Upper lobe of left lung (tissue), 6 donors: ENCODE measurements at regions not wholly inside any gene's neighbourhood (a gene's known extent, or its start where the extent isn't known, plus 50 kb on each side); places are given as distances from the start of the nearest gene placed in this dataset.
A peak's percentile ranks its signal among the peaks of the same experiment; 100 is the strongest.

Experiments used
- ATAC-seq, 2 donors: fragments of 200-7000 bp; cut with Tn5 transposase; one replicate each; pipeline ENCODE4 v1.9.1; 2022; ENCODE audit warnings: mild to moderate bottlenecking in 2 of 2, moderate library complexity in 2 of 2; ENCODE audit not compliant: low FRiP score in 2 of 2
- DNase-seq, 2 donors: peaks; one replicate each; pipeline ENCODE4 v3.0.0-alpha.2; 2019 to 2020
- H3K27ac ChIP-seq, 4 donors: fragments of 200-600 bp; sonication (generic); one replicate each; pipeline ENCODE4 v1.5.1; 2016 to 2019
- H3K27me3 ChIP-seq, 4 donors: fragments of 200-600 bp; sonication (generic); one replicate each; pipeline ENCODE4 v1.5.1; 2017 to 2019
- H3K36me3 ChIP-seq, 4 donors: fragments of 200-600 bp; sonication (generic); one replicate each; pipeline ENCODE4 v1.5.1; 2016 to 2019
- H3K4me1 ChIP-seq, 4 donors: fragments of 200-600 bp; sonication (generic); one replicate each; pipeline ENCODE4 v1.5.1; 2018 to 2019
- H3K4me3 ChIP-seq, 4 donors: fragments of 200-600 bp; sonication (generic); one replicate each; pipeline ENCODE4 v1.5.1; 2017 to 2019; ENCODE audit warnings: mild to moderate bottlenecking in 2 of 4, moderate library complexity in 1 of 4
- H3K9me3 ChIP-seq, 4 donors: fragments of 200-600 bp; sonication (generic); one replicate each; pipeline ENCODE4 v1.5.1; 2018 to 2019
- EP300 ChIP-seq, 4 donors: sonication (generic); formaldehyde crosslinking; IDR thresholded peaks; one replicate each; pipeline ENCODE4 v1.5.1; 2017; ENCODE audit warnings: antibody characterized with exemption in 4 of 4, control low read depth in 2 of 4
- POLR2A ChIP-seq, 4 donors: fragments of 450-650 bp; IDR thresholded peaks; one replicate each; pipeline ENCODE4 v1.5.1; 2016 to 2017; ENCODE audit warnings: antibody characterized with exemption in 4 of 4, mild to moderate bottlenecking in 2 of 4
- POLR2AphosphoS5 ChIP-seq, 2 donors: sonication (generic); formaldehyde crosslinking; IDR thresholded peaks; one replicate each; pipeline ENCODE4 v1.5.1; 2017; ENCODE audit warnings: antibody characterized with exemption in 2 of 2
- WGBS, 2 donors: methylation state at CpG; one replicate each; pipeline ENCODE4 v1.1.5; 2017 to 2018; 5-methylcytosine and 5-hydroxymethylcytosine counted together
- TF ChIP-seq, protein P1 (sequence below), 6 experiments: fragments of 450-650 bp in 4 of 6; fragments of 200-600 bp in 2 of 6; sonication (generic) in 2 of 6; IDR thresholded peaks; one replicate each; pipeline ENCODE4 v1.5.1; 2016 to 2019; ENCODE audit warnings: antibody characterized with exemption in 6 of 6
- donor health status: DM: no; HTN: no; CAD: no; lungs with moderate emphysema.
- donor health status: DM: no; HTN: yes; CAD: no; lungs with severe emphysema.

- H3K4me1 ChIP-seq: no peaks in the 10 kb centered on the region
- no peak overlapping the region for H3K27ac ChIP-seq
- TF ChIP-seq EP300 (IDR thresholded peaks at IDR 0.05) (no peak), POLR2A (IDR thresholded peaks at IDR 0.05) (no peak), POLR2AphosphoS5 (IDR thresholded peaks at IDR 0.05) (no peak)
- TF ChIP-seq, protein P1, sequence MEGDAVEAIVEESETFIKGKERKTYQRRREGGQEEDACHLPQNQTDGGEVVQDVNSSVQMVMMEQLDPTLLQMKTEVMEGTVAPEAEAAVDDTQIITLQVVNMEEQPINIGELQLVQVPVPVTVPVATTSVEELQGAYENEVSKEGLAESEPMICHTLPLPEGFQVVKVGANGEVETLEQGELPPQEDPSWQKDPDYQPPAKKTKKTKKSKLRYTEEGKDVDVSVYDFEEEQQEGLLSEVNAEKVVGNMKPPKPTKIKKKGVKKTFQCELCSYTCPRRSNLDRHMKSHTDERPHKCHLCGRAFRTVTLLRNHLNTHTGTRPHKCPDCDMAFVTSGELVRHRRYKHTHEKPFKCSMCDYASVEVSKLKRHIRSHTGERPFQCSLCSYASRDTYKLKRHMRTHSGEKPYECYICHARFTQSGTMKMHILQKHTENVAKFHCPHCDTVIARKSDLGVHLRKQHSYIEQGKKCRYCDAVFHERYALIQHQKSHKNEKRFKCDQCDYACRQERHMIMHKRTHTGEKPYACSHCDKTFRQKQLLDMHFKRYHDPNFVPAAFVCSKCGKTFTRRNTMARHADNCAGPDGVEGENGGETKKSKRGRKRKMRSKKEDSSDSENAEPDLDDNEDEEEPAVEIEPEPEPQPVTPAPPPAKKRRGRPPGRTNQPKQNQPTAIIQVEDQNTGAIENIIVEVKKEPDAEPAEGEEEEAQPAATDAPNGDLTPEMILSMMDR (IDR thresholded peaks at IDR 0.05): no peak
- WGBS, 2 donors: 68 to 74% methylated on average over 4 of the region's 4 CpGs
- no peaks in the 10 kb centered on the region for H3K36me3 ChIP-seq
- H3K4me3 ChIP-seq: no peak overlapping the region
- no peaks in the 10 kb centered on the region for H3K27me3 ChIP-seq
- H3K9me3 ChIP-seq: no peaks in the 10 kb centered on the region
- ATAC-seq: no peak
- no peak for DNase-seq
Measured at GRCh38 chr4:125235971-125236370, 78.8 kb upstream of the FAT4 start.

- no peak overlapping the region for H3K27ac ChIP-seq
- H3K36me3 ChIP-seq: no peaks in the 10 kb centered on the region
- H3K4me1 ChIP-seq: no peaks in the 10 kb centered on the region
- no peaks in the 10 kb centered on the region for H3K27me3 ChIP-seq
- DNase-seq (no peak), ATAC-seq (no peak)
- 74 to 85% methylated on average over 1 of the region's 1 CpG for WGBS, 2 donors
- TF ChIP-seq, protein P1 (IDR thresholded peaks at IDR 0.05): no peak
- TF ChIP-seq EP300 (IDR thresholded peaks at IDR 0.05) (no peak), POLR2A (IDR thresholded peaks at IDR 0.05) (no peak), POLR2AphosphoS5 (IDR thresholded peaks at IDR 0.05) (no peak)
- H3K9me3 ChIP-seq: no peaks in the 10 kb centered on the region
- no peak overlapping the region for H3K4me3 ChIP-seq
Measured at GRCh38 chr4:125231661-125232060, 83.1 kb upstream of the FAT4 start.

GRCh38 chr4:125229596-125230058 is 85.1 kb upstream of the FAT4 start:
- TF ChIP-seq, protein P1 (IDR thresholded peaks at IDR 0.05): no peak
- no peak for TF ChIP-seq EP300 (IDR thresholded peaks at IDR 0.05)
- no peak for TF ChIP-seq POLR2AphosphoS5 (IDR thresholded peaks at IDR 0.05)
- TF ChIP-seq POLR2A (IDR thresholded peaks at IDR 0.05): no peak
- no peaks in the 10 kb centered on the region for H3K4me1 ChIP-seq
- ATAC-seq: no peak
- peak in 1 of 2 donors; percentile 72 for DNase-seq
- H3K27me3 ChIP-seq: no peaks in the 10 kb centered on the region
- H3K36me3 ChIP-seq: no peaks in the 10 kb centered on the region
- no peak overlapping the region for H3K4me3 ChIP-seq
- 97 to 99% methylated on average over 14 to 35 of the region's 35 CpGs for WGBS, 2 donors
- no peak overlapping the region for H3K27ac ChIP-seq
- no peaks in the 10 kb centered on the region for H3K9me3 ChIP-seq

- TF ChIP-seq EP300 (IDR thresholded peaks at IDR 0.05) (no peak), POLR2AphosphoS5 (IDR thresholded peaks at IDR 0.05) (no peak), POLR2A (IDR thresholded peaks at IDR 0.05) (no peak)
- TF ChIP-seq, protein P1 (IDR thresholded peaks at IDR 0.05): no peak
- H3K27me3 ChIP-seq: no peaks in the 10 kb centered on the region
- DNase-seq (no peak), ATAC-seq (no peak)
- 77 to 89% methylated on average over 2 of the region's 2 CpGs for WGBS, 2 donors
- H3K27ac ChIP-seq: no peak overlapping the region
- H3K4me3 ChIP-seq: no peak overlapping the region
- no peaks in the 10 kb centered on the region for H3K9me3 ChIP-seq
- H3K36me3 ChIP-seq: no peaks in the 10 kb centered on the region
- H3K4me1 ChIP-seq: no peaks in the 10 kb centered on the region
Measured at GRCh38 chr4:125225806-125226205, 88.9 kb upstream of the FAT4 start.

- Histone ChIP-seq H3K27me3 (no peaks in the 10 kb centered on the region), H3K9me3 (no peaks in the 10 kb centered on the region), H3K4me1 (peaks cover 0 to 3% (median 0%) of the 10 kb centered on the region in 4 donors), H3K36me3 (no peaks in the 10 kb centered on the region), H3K4me3 (no peak overlapping the region), H3K27ac (no peak overlapping the region)
- no peak for DNase-seq
- 77 to 93% methylated on average over 1 of the region's 1 CpG for WGBS, 2 donors
- TF ChIP-seq, protein P1 (IDR thresholded peaks at IDR 0.05): no peak
- TF ChIP-seq EP300 (IDR thresholded peaks at IDR 0.05) (no peak), POLR2A (IDR thresholded peaks at IDR 0.05) (no peak), POLR2AphosphoS5 (IDR thresholded peaks at IDR 0.05) (no peak)
- ATAC-seq: no peak
Measured at GRCh38 chr4:125200556-125200955, 114.2 kb upstream of the FAT4 start.
